GM19238 (cell line): ENCODE measurements at regions not wholly inside any gene's neighbourhood (a gene's known extent, or its start where the extent isn't known, plus 50 kb on each side); places are given as distances from the start of the nearest gene placed in this dataset.

Experiments
- DNase-seq: peaks from one replicate; pipeline ENCODE4 v3.0.0; 2011; ENCODE audit warnings: low spot score; ENCODE audit not compliant: insufficient read length

GRCh38 chr5:116389601-116390000, 185.0 kb downstream of the SEMA6A start:
- no peak for DNase-seq

- DNase-seq = no peak
These were observed 185.9 kb downstream of the SEMA6A start for GRCh38 chr5:116388564-116389258.

GRCh38 chr5:116387738-116388137, 186.9 kb downstream of the SEMA6A start:
- no peak for DNase-seq

GRCh38 chr5:116386633-116387032, 188.0 kb downstream of the SEMA6A start:
- DNase-seq = no peak

GRCh38 chr5:116382874-116383266, 191.8 kb downstream of the SEMA6A start:
- DNase-seq = no peak

- no peak for DNase-seq
These were observed 192.4 kb downstream of the SEMA6A start for GRCh38 chr5:116382032-116382873.

GRCh38 chr5:116381201-116381600, 193.4 kb downstream of the SEMA6A start:
- DNase-seq = no peak

GRCh38 chr5:116380621-116381020, 194.0 kb downstream of the SEMA6A start:
- DNase-seq = no peak

GRCh38 chr5:116379306-116379705, 195.3 kb downstream of the SEMA6A start:
- no peak for DNase-seq

GRCh38 chr5:116378777-116379121, 195.9 kb downstream of the SEMA6A start:
- no peak for DNase-seq

- DNase-seq = no peak
These were observed 196.4 kb downstream of the SEMA6A start for GRCh38 chr5:116378007-116378776.

GRCh38 chr5:116377276-116378006, 197.2 kb downstream of the SEMA6A start:
- no peak for DNase-seq

GRCh38 chr5:116375926-116376325, 198.7 kb downstream of the SEMA6A start:
- DNase-seq = no peak

- DNase-seq = no peak
These were observed 200.2 kb downstream of the SEMA6A start for GRCh38 chr5:116374434-116374852.

- DNase-seq = no peak
These were observed 201.6 kb downstream of the SEMA6A start for GRCh38 chr5:116372931-116373597.

GRCh38 chr5:116371935-116372334, 202.7 kb downstream of the SEMA6A start:
- DNase-seq = no peak

GRCh38 chr5:116371431-116371830, 203.2 kb downstream of the SEMA6A start:
- no peak for DNase-seq

- DNase-seq = no peak
These were observed 203.7 kb downstream of the SEMA6A start for GRCh38 chr5:116370886-116371285.

GRCh38 chr5:116370149-116370548, 204.5 kb downstream of the SEMA6A start:
- no peak for DNase-seq

- peak; percentile 13 for DNase-seq
These were observed 209.6 kb downstream of the SEMA6A start for GRCh38 chr5:116365006-116365496.

GRCh38 chr5:116363780-116364179, 210.8 kb downstream of the SEMA6A start:
- DNase-seq = no peak
